GM21576 (cell line): ENCODE measurements at regions not wholly inside any gene's neighbourhood (a gene's known extent, or its start where the extent isn't known, plus 50 kb on each side); places are given as distances from the start of the nearest gene placed in this dataset.
"Not testable (repeated sequence)": the region's sequence is repeated elsewhere in the genome, so short reads cannot be mapped to it uniquely, and the experiment has no call there.

Experiments
- ATAC-seq: cut with Tn5 transposase; IDR thresholded peaks from one replicate; pipeline ENCODE4 v1.9.1; 2021; ENCODE audit warnings: mild to moderate bottlenecking, moderate library complexity; ENCODE audit not compliant: unreplicated experiment

- ATAC-seq, result no peak
Measured at GRCh38 chr7:19958309-19958896, 185.0 kb upstream of the TMEM196 start.

GRCh38 chr7:19957664-19958063, 184.2 kb upstream of the TMEM196 start:
- no peak for ATAC-seq

DNA sequence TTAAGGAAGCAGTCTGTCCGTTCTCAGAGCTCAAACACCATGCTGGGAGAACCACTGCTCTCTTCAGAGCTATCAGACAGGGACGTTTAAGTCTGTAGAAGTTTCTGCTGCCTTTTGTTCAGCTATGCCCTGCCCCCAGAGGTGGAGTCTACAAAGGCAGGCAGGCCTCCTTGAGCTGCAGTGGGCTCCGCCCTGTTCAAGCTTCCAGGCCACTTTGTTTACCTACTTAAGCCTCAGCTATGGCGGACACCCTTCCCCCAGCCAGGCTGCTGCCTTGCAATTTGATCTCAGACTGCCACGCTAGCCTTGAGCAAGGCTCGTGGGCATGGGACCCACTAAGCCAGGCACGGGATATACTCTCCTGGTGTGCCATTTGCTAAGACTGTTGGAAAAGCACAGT, 180.7 kb upstream of the TMEM196 start:
- not testable (repeated sequence) for ATAC-seq

DNA sequence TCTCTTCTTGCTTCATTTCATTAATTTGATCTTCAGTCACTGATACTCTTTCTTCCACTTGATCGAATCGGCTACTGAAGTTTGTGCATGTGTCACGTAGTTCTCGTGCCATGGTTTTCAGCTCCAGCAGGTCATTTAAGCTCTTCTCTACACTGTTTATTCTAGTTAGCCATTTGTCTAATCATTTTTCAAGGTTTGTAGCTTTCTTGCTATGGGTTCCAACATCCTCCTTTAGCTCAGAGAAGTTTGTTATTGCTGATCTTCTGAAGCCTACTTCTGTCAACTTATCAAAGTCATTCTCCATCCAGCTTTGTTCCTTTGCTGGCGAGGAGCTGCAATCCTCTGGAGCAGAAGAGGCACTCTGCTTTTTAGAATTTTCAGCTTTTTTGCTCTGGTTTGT, 180.0 kb upstream of the TMEM196 start:
- ATAC-seq, result not testable (repeated sequence)

DNA sequence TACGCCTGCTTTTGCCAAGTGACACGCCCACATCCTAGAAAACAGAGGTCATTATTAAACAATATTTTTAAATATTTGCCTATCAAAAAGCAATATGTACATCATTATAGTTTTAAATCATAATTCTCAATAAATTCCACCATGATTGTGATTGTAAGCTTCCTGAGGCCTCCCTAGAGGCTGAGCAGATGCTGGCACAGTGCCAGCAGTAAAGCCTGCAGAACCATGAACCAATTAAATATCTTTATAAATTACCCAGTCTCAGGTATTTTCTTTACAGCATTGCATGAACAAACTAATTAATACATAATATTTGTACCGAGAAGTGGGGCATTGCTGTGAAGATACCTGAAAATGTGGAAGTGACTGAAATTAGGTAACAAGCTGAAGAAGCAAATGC, 174.7 kb upstream of the TMEM196 start:
- no peak for ATAC-seq

DNA sequence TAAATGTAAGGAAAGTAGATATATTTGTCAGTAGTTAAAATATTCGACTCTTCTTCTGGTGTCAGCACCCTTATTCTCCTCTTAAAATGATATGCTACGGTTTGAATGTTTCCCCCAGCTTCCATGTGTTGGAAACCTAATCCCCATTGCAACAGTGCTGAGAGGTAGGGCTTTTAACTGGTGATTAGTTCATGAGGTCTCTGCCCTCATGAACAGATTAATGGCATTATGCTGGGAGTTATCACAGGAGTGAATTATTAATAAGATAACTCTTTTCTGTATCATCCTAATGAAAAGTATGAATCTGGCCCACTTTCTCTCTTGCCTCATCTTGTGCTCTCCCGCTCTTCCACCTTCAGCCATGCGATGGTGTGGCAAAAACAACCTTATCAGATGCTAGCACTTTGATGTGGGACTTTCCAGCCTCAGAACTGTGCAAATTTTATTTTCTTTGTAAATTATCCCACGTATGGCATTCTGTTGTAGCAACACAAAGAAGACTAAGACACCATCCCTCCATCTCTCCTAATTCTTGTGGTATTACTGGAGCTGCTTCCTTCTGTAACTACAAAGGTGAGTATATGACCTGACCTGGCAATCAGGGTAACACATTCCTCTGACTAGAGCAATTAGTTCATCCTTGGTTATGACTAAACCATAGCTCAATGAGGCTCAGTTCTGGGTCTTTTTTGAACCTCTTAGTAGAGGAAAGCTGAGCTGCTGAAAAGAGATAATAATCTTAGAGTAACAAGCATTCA, 171.1 kb upstream of the TMEM196 start:
- ATAC-seq, result no peak

DNA sequence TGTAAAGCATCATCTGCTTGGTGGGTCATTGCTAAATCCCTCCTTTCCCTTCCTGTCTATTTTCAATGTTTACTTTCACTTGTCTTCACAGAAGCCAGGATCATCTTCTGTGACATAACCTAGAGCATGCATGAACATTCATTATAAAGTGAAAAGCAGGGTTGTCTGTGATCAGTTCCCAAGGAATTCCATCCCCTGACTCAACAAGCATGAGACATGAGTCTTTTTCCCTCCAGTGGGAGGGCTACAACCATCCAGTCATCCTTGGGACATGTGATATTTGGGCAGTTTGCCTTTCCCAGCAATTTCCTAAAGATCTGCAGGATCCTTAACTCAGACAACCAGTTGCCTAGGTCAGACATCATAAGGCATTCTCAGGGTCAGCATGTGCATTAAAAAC, 166.3 kb upstream of the TMEM196 start:
- no peak for ATAC-seq

- ATAC-seq, result no peak
Measured at GRCh38 chr7:19932549-19933249, 159.3 kb upstream of the TMEM196 start.

GRCh38 chr7:19930851-19931250, 157.4 kb upstream of the TMEM196 start:
- no peak for ATAC-seq

DNA sequence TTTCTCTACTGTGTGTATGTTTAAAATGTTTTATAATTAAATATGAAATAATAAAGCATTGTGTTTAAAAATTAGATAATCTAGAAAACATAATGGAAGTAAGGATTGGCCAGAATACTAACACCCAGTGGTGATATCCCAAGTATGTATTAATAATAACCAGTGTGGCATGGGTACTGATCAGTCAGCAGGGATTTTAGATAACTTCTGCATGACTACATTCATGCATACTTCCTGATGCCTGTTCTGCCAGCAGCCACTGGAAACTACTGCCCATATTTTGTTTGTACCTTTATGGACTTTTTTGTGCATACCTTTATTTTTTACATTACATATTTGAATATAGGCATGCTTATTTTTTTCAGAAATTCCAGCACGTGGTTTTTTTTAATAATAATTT, 156.6 kb upstream of the TMEM196 start:
- ATAC-seq, result no peak

DNA sequence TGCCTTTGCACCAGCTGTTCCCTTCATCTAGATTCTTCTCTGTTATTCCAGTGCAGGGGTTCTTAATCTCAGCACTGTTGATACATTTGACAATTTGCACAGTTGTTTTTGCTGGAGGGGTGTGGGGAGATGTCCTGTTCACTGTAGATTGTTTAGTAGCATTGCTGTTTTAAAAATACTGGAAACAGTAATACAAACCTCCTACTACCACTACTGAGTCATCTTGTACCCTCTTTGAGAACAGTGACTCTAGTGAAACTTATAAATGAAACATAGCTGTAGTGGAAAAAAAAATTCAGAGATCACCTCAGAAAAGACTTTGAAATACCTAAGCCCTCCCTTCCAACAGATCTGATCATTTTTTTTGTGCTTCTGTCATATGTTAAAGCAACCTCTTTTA, 154.8 kb upstream of the TMEM196 start:
- peak; percentile 94 for ATAC-seq

DNA sequence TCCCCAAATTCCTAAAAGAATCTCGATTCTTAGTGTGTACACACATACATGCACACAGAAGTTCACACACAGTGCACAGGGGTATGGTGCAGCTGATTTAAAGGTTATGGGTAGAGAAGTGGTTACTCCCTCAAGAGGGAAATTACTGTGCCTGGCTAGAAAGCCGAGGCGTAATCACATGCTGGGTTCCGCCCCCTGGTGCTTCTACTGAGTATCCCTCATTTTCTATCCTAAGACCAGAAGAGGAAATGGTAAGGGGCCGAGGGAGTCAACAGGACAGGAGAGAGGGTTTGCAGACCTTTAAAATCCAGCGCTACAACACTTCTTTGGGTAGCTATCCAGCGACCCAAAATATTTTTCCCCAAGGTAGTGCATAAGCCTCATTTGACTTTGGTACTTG, 147.3 kb upstream of the TMEM196 start:
- no peak for ATAC-seq

GRCh38 chr7:19920166-19920565, 146.7 kb upstream of the TMEM196 start:
- no peak for ATAC-seq

DNA sequence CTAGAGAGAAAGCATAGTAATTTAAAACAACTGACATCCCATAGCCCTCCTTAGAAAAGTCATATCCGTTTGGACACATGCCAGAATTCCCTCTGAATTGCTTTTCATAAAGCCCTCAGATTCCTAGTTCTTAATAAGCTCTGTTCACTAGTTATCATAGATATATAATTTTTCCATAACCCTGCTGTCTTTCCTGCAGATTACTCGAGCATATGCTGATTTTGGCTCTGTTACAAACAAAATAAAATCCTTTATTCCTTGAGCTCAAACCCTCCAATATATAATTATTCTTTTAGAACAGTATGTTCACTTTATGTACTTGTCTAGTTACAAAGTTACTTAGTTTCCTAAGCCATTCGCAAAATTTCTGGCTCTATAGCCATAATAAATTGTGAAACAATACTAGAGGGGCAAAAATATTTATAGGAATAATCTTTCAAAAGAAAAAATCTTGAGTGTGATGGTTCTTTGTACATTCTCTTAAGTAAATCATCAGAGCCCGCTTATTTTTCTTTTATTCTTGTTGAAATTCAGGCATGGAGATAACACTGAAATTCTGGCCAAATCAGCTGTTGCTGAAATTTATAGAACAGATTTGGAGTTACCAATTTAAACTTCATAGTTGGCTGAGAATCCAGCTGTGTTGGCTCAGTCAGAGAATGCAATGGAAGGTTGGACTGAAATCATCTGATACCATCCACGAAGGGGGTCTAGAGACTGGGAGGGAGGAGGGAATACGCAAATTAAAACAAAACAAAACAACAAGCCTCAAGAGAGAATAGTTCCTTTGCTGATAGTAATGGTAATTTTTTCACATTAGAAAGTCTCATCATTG, 146.1 kb upstream of the TMEM196 start:
- ATAC-seq, result no peak

DNA sequence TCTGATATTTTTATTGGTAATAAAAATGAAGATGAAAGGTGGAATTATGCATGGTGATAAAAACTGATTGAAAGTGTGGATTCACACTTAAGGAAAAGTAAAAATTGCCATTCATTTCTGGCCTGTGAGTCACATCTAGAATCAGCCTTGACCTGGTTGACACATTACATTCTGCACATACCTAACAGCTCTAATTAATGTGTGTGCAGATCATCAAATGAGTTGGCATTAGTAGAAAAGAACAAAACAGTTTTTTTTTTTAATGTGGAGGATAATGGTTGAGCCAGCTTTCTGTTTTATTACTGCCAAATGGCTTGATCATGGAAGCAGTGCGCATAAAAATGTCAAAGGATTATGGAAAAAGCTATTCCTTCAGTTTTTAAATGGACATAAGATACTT, 142.6 kb upstream of the TMEM196 start:
- no peak for ATAC-seq

DNA sequence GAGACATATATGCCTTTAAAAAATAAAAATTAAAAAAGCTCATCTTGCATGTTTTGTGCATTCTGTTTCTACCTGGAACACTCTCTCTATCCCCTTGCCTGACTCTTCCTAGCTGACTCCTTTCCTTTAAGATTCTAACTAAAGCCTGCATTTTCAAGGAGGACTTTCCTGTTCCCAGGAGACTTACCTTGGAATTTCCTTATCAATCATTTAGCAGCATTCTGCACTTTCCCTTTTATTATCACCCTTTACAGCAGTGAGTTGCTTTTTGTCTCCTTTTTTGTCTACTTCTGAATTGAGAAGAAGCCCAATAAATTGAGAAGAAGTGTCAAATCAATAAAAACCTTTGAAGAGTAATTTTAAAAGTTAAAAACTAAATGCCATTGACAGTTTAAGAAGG, 142.2 kb upstream of the TMEM196 start:
- ATAC-seq, result no peak

GRCh38 chr7:19914866-19915265, 141.4 kb upstream of the TMEM196 start:
- no peak for ATAC-seq

GRCh38 chr7:19900118-19900517, 126.7 kb upstream of the TMEM196 start:
- ATAC-seq, result no peak

- ATAC-seq, result no peak
Measured at GRCh38 chr7:19899529-19899928, 126.1 kb upstream of the TMEM196 start.

GRCh38 chr7:19882893-19883292, 109.5 kb upstream of the TMEM196 start:
- ATAC-seq, result not testable (repeated sequence)

- ATAC-seq, result no peak
Measured at GRCh38 chr7:19872094-19872493, 98.7 kb upstream of the TMEM196 start.
